ENCODE measurements at regions not wholly inside any gene's neighbourhood (a gene's known extent, or its start where the extent isn't known, plus 50 kb on each side); places are given as distances from the start of the nearest gene placed in this dataset.

- DNase-seq (ENCODE audit: low read depth): no peak
These were observed 403.7 kb upstream of the SPRED2 start for GRCh38 chr2:65835975-65836549.

- DNase-seq (ENCODE audit: low read depth): no peak
These were observed 402.5 kb upstream of the SPRED2 start for GRCh38 chr2:65834771-65835475.

DNA sequence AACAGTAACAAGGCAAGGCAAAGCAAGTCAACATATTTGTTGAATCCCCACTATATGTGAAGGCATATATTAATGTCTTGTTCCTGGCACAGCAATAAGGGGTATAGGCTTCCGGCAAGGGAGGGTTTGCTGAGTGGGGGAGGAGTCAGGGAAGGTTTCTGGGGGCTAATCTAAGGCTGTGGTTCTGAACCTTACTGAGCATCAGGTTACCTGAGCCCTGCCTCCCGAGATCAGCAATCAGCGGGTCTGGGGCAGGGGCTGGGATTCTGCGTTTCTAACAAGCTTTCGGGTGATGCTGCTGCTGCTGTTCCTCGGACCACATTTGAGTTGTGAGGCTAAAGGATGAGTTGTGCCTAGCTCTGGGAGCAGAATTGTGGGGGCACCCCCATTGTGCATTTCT lies 401.7 kb upstream of the SPRED2 start:
- DNase-seq (ENCODE audit: low read depth): no peak

DNA sequence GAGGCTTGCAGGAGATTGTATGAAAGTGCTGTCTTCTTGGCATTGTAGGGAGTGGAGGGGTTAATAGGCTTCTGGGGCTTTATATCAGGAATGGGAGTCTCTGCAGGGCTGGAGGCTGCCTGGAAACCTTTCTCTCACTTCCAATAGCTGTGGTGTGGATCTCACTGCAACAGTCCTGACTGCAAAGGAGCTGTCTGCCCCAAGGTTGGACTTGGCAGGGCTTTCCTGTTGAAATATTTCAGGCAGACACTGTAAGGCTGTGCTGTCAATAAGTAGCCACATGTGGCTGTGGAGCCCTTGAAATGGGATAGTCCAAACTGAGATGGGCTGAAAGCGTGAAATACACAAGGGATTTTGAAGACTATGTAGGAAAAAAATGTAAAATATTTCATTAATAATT lies 399.1 kb upstream of the SPRED2 start:
- DNase-seq (ENCODE audit: low read depth): no peak

DNA sequence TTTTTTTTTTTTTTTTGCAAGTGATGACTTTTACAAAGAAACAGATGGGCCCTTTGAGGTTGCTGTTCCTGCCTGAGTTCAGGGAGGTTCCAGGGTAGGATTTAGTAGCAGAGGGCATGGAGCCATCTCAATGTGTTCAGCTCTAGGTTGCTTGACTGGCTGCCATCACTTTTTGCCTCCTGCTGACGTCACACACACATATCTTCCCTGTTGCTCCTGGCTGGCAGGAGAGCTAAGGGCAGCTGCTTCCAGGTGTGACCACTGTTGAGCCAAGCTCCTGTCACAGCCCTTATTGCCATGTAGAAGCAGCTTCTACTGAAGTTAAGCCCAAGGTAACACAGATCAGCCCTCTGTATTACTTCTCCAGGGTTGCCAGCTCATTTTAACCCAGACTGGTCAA lies 394.2 kb upstream of the SPRED2 start:
- no peak for DNase-seq (ENCODE audit: low read depth)

GRCh38 chr2:65823511-65823910 lies 391.1 kb upstream of the SPRED2 start:
- no peak for DNase-seq (ENCODE audit: low read depth)

DNA sequence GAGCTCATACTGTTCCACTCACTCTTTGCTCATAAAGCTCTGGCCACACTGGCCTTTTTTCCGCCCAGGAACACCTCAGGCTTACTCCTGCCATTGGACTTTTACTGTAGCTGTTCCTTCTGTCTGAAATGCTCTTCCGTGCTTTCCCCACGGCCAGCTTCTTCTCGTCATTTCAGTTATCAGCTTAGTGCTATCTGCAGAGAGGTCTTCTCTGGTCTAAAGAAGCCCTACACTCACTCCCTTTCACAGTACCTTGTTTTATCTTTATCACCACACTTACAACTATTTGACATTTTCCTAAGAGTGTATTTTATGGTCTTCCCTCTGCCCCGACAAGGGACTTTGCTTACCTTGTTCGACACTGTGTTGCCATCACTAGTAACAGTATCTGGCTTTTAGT lies 388.1 kb upstream of the SPRED2 start:
- DNase-seq (ENCODE audit: low read depth): no peak

GRCh38 chr2:65819963-65820362 lies 387.6 kb upstream of the SPRED2 start:
- DNase-seq (ENCODE audit: low read depth): no peak

DNA sequence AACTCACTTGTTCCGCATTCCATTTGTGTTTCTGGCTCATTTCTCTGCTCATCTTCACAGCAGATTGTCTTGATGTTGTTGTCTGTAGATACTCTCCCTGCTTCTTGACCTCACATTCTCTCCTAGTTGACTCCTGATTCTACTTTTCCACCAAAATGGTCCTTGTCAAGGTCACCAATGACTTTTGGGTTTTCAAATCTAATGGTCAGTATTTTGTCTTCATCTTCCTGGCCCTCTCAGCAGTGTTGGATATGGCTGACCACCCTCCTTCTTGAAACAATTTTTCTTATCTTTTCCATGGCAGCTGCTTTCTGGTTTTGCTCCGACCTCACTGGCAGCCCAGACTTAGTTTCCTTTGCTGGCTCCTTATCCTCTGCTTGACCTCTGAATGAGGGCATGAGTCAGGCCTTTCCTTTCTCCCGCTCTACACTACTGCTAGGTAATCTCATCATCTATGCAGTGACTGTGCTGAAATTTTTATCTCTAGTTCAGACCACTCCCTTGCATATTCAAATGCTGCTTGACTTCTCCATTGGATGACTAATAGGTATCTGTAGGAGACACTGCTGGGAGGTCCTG lies 386.6 kb upstream of the SPRED2 start:
- no peak for DNase-seq (ENCODE audit: low read depth)

DNA sequence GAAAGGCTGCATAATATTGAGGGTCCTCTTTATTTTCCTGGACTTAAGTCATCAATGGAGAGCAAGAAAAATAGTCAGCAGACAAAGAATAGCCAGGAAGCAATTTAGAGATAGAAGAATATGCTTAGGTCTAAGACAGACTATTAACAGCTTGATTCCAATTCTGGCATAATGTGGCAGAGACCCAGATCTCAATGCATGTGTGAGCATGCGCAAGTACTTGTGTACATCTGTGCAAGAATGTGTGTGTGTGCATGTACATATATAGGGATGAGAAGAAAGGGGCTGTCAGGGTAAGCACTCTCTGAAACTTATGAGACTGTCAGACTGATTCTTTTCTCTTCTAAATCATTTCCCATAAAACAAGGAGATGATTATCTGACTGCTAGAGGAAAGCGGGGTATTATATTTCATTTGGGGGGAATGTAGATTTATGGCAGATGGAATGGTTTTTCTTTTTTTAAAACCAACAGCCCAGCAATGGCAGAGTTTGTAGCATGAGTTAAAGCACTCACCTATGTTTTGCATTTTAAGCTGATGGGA lies 381.3 kb upstream of the SPRED2 start:
- DNase-seq (ENCODE audit: low read depth): no peak

DNA sequence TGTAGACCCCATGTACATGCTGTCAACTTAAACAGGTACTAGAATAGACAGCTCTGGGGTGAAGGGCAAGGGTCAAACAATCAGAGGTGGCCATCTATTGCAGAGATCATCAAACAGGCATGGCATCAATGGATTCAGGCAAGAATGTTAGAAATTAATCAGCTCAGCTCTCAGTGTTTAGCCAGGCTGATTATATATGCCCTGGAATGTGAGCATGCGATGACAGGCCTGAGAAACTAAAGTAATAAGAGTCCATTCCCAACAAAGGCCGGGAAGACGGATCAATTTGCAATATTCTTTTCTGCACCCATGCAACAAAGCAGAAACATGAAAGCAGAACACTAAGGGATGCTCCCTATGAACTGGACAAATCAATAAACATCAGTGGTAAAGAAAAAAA lies 380.5 kb upstream of the SPRED2 start:
- DNase-seq (ENCODE audit: low read depth): no peak

GRCh38 chr2:65807942-65808341 lies 375.5 kb upstream of the SPRED2 start:
- no peak for DNase-seq (ENCODE audit: low read depth)

DNA sequence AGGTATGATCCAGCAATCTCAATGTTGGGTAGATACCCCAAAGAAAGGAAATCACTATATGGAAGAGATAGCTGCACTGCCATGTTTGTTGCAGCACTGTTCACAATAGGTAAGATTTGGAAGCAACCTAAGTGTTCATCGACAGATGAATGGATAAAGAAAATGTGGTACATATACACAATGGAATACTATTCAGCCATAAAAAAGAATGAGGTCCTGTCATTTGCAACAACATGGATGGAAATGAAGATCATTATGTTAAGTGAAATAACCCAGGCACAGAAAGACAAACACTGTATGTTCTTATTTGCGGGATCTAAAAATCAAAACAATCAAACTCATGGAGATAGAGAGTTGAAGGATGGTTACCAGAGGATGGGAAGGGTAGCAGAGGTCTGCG lies 372.4 kb upstream of the SPRED2 start:
- DNase-seq (ENCODE audit: low read depth): no peak

GRCh38 chr2:65802298-65802942 lies 370.0 kb upstream of the SPRED2 start:
- no peak for DNase-seq (ENCODE audit: low read depth)

- DNase-seq (ENCODE audit: low read depth): no peak
These were observed 368.6 kb upstream of the SPRED2 start for GRCh38 chr2:65800998-65801397.

- DNase-seq (ENCODE audit: low read depth): no peak
These were observed 366.9 kb upstream of the SPRED2 start for GRCh38 chr2:65799141-65799854.

- DNase-seq (ENCODE audit: low read depth): no peak
These were observed 366.2 kb upstream of the SPRED2 start for GRCh38 chr2:65798641-65799040.

- DNase-seq (ENCODE audit: low read depth): no peak
These were observed 362.6 kb upstream of the SPRED2 start for GRCh38 chr2:65794994-65795393.

DNA sequence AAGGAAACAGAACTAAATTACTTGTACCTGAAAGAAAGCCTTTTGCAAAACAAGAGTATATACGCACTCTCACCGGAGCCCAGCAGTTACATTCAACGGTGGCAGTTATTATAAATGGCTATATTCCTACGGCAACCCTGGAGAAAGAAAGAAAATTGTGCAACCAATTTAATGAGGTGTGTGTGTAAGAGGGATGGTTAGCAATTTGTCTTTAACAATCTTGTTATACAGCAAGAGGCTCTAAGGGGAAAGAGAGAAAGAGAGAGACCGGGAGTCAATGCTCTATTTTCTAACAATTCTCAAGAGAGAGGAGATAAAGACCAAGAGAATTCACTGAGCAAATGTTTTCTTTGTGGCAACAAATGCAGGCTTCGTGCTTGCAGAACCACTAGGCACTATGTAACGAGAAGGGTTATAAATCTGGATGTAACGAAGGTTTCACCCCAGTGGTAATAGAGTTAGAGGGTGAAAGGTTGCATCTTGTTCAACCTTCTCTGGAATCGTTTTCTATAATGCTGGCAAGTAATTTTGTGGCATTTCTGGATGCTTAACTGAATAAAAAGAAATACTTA lies 359.1 kb upstream of the SPRED2 start:
- no peak for DNase-seq (ENCODE audit: low read depth)

- DNase-seq (ENCODE audit: low read depth): no peak
These were observed 358.2 kb upstream of the SPRED2 start for GRCh38 chr2:65790676-65790935.

- no peak for DNase-seq (ENCODE audit: low read depth)
These were observed 357.7 kb upstream of the SPRED2 start for GRCh38 chr2:65789923-65790675.

GRCh38 chr2:65788556-65788955 lies 356.2 kb upstream of the SPRED2 start:
- DNase-seq (ENCODE audit: low read depth): no peak

All from activated T-cell treated with anti-CD3 and anti-CD28 coated beads for 48 hours (primary cell).